ENCODE measurements at regions not wholly inside any gene's neighbourhood (a gene's known extent, or its start where the extent isn't known, plus 50 kb on each side); places are given as distances from the start of the nearest gene placed in this dataset.

- TF ChIP-seq SUZ12 (IDR thresholded peaks at IDR 0.05; ENCODE audit: extremely low read depth, insufficient read depth, insufficient read length): no peak
- no peak for TF ChIP-seq ZNF274 (IDR thresholded peaks at IDR 0.05; ENCODE audit: low read depth, low read length)
Observed at GRCh38 chr6:145147981-145148749, 587.2 kb downstream of the EPM2A start.

Measured in NT2/D1 (cell line).